GM12892 (cell line): ENCODE measurements at regions not wholly inside any gene's neighbourhood (a gene's known extent, or its start where the extent isn't known, plus 50 kb on each side); places are given as distances from the start of the nearest gene placed in this dataset.

Experiments
- POLR2A ChIP-seq: IDR thresholded peaks from 2 replicates; pipeline ENCODE4 v1.6.1; 2011; ENCODE audit warnings: low read depth, low read length, control low read depth
- POLR2AphosphoS5 ChIP-seq: IDR thresholded peaks from 2 replicates; pipeline ENCODE4 v1.6.1; 2011; ENCODE audit warnings: low read depth, low read length, control low read depth
- TAF1 ChIP-seq: IDR thresholded peaks from 2 replicates; pipeline ENCODE4 v1.6.1; 2011; ENCODE audit warnings: low read depth, mild to moderate bottlenecking, control low read depth, low read length, borderline replicate concordance

DNA sequence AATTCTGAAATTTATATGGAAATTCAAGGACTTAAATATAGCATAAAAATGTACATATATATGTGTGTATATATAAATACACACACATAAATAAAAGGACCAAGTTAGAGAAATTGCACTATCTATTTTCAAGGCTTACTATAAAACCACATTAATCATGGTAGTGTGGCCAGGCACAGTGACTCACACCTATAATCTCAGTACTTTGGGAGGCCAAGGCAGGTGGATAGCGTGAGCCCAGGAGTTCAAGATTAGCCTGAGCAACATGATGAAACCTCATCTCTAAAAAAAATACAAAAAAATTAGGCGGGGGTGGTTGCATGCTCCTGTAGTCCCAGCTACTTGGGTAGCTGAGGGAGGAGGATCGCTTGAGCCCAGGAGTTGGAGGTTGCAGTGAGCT, 171.4 kb upstream of the GORAB start:
- TF ChIP-seq POLR2AphosphoS5 (no peak), POLR2A (no peak), TAF1 (no peak)
